Endothelial cell (in vitro differentiated cells): ENCODE measurements at regions not wholly inside any gene's neighbourhood (a gene's known extent, or its start where the extent isn't known, plus 50 kb on each side); places are given as distances from the start of the nearest gene placed in this dataset.

Experiments
- DNase-seq: peaks from one replicate; pipeline ENCODE4 v3.0.0; 2021; ENCODE audit warnings: low spot score
- H3K27ac Mint-ChIP-seq: one replicate; pipeline ENCODE4 v1.8.0; 2021; ENCODE audit warnings: mixed read lengths, inconsistent platforms; ENCODE audit not compliant: unreplicated experiment
- H3K27me3 Mint-ChIP-seq: one replicate; pipeline ENCODE4 v1.8.0; 2021; ENCODE audit warnings: mild to moderate bottlenecking, moderate library complexity, mixed read lengths, inconsistent platforms; ENCODE audit not compliant: unreplicated experiment
- H3K36me3 Mint-ChIP-seq: one replicate; pipeline ENCODE4 v1.8.0; 2021; ENCODE audit warnings: mild to moderate bottlenecking, low read depth, mixed read lengths, inconsistent platforms; ENCODE audit not compliant: unreplicated experiment
- H3K4me1 Mint-ChIP-seq: one replicate; pipeline ENCODE4 v1.8.0; 2021; ENCODE audit warnings: mild to moderate bottlenecking, mixed read lengths, inconsistent platforms; ENCODE audit not compliant: unreplicated experiment
- H3K4me3 Mint-ChIP-seq: one replicate; pipeline ENCODE4 v1.8.0; 2021; ENCODE audit warnings: mild to moderate bottlenecking, mixed read lengths, inconsistent platforms; ENCODE audit not compliant: unreplicated experiment
- H3K9me3 Mint-ChIP-seq: one replicate; pipeline ENCODE4 v1.8.0; 2021; ENCODE audit warnings: mixed read lengths, inconsistent platforms; ENCODE audit not compliant: unreplicated experiment
- TF ChIP-seq, protein P1 (sequence below): fragments of 200-600 bp; sonication (generic); IDR thresholded peaks from one replicate; pipeline ENCODE4 v1.5.0; 2021; ENCODE audit warnings: antibody characterized with exemption; ENCODE audit not compliant: unreplicated experiment

DNA sequence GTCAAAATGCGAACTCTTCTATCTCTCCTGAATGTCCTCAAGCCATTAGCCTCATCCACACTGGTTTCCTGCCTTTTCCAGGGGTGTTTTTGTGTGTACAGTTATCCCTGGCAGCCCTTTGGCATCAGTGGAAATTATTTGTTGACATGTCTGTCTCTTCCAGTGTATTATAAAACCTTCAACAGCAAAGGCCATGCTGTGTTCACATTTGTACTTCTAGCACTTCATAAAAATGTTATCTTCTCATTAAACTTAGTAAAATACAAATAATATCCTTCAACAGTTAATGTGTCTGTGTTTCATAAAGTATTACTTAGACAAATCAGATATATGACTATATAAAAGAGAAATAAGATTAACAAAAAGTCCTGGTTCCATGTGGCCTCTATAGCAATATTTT, 359.5 kb upstream of the ARGLU1 start:
- H3K27ac Mint-ChIP-seq = no peak overlapping the region
- H3K4me1 Mint-ChIP-seq = peaks cover 8% of the 10 kb centered on the region
- H3K9me3 Mint-ChIP-seq = no peaks in the 10 kb centered on the region
- TF ChIP-seq, protein P1, sequence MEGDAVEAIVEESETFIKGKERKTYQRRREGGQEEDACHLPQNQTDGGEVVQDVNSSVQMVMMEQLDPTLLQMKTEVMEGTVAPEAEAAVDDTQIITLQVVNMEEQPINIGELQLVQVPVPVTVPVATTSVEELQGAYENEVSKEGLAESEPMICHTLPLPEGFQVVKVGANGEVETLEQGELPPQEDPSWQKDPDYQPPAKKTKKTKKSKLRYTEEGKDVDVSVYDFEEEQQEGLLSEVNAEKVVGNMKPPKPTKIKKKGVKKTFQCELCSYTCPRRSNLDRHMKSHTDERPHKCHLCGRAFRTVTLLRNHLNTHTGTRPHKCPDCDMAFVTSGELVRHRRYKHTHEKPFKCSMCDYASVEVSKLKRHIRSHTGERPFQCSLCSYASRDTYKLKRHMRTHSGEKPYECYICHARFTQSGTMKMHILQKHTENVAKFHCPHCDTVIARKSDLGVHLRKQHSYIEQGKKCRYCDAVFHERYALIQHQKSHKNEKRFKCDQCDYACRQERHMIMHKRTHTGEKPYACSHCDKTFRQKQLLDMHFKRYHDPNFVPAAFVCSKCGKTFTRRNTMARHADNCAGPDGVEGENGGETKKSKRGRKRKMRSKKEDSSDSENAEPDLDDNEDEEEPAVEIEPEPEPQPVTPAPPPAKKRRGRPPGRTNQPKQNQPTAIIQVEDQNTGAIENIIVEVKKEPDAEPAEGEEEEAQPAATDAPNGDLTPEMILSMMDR = no peak
- H3K36me3 Mint-ChIP-seq = no peaks in the 10 kb centered on the region
- peaks cover 3% of the 10 kb centered on the region for H3K27me3 Mint-ChIP-seq
- H3K4me3 Mint-ChIP-seq = no peak overlapping the region
- DNase-seq = no peak

DNA sequence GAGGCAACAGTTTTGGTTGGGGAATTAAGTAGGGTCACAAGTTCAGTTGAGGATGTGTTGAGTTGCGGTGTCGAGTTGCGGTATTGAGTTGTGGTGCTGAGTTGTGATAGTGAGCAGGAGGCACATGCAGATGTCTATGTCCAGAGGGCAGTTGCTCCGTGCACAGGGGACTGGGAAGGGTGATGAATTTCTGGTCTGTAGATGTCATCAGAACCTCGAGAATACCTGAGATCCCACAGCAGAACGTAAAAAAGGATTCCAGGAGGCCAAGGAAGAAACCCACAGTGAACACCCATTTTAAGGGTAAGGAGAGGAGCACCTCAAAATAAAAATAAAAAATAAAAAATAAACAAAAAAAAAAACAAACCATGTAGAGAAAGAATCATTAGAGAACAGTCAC, 354.4 kb upstream of the ARGLU1 start:
- Mint-ChIP-seq H3K27ac (peak overlapping the region; percentile 36), H3K4me3 (no peak overlapping the region), H3K9me3 (no peaks in the 10 kb centered on the region), H3K36me3 (no peaks in the 10 kb centered on the region), H3K4me1 (peaks cover 44% of the 10 kb centered on the region), H3K27me3 (peaks cover 8% of the 10 kb centered on the region)
- DNase-seq = no peak
- TF ChIP-seq, protein P1 = no peak

DNA sequence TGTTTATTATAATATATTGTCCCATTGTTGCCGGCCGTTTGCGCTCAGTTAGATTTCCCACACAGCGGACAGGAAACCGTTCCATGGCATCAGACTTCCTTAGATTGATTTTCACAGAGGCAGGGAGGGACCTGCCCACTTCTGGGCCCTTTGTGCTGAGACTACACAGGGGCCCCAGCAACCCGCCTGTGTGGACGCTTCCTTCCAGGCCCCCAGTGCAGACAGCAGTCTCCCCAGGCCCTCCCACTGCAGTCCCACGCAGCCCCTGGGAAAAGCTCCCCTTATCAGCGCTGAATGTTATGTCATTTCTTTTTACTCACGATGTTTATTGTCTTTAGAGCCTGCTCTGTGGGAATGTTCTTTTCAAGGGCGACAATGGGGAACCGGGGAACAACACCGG, 351.7 kb upstream of the ARGLU1 start:
- Mint-ChIP-seq H3K27me3 (peaks cover 12% of the 10 kb centered on the region), H3K27ac (peak overlapping the region; percentile 99), H3K4me1 (peaks cover 64% of the 10 kb centered on the region), H3K9me3 (no peaks in the 10 kb centered on the region), H3K4me3 (peak overlapping the region; percentile 77), H3K36me3 (no peaks in the 10 kb centered on the region)
- DNase-seq = peak; percentile 78
- TF ChIP-seq, protein P1 = no peak

DNA sequence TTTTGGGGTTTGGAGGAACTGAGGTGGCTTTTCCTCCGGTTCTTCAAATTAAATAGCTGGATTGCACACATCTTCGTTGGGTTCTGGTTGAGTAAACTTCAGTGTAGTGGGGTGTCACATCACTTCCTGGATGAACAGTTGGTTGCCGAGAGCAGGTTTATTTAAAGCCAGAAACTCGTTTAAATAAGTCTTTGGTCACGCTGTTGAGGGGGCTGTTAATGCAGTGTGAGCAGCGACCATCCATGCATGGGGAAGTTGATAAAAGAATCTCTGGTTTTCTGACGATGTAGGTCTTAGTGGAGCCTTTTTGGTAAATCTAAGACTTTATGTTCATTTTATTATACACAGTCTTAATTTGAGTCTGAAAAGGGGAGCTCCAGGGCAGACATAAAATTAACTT, 351.2 kb upstream of the ARGLU1 start:
- peaks cover 12% of the 10 kb centered on the region for H3K27me3 Mint-ChIP-seq
- DNase-seq = peak; percentile 17
- peak overlapping the region; percentile 99 for H3K27ac Mint-ChIP-seq
- peak overlapping the region; percentile 77 for H3K4me3 Mint-ChIP-seq
- no peaks in the 10 kb centered on the region for H3K9me3 Mint-ChIP-seq
- TF ChIP-seq, protein P1 = no peak
- H3K36me3 Mint-ChIP-seq = no peaks in the 10 kb centered on the region
- peaks cover 64% of the 10 kb centered on the region for H3K4me1 Mint-ChIP-seq

DNA sequence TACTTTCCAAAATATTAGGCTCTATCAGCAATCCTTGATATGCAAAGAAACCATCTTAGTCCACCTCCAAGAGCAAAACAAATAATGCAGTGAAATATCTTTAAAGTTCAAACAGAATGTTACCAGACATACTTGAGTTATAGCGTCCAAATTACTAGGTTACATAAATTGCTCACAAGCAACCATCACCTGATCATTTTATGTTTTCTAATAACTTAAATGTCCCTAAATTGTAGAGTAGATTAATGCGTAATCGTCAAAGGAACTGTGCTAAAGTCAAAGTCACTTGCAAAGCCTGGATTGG, 350.6 kb upstream of the ARGLU1 start:
- H3K4me1 Mint-ChIP-seq = peaks cover 67% of the 10 kb centered on the region
- no peaks in the 10 kb centered on the region for H3K36me3 Mint-ChIP-seq
- H3K9me3 Mint-ChIP-seq = no peaks in the 10 kb centered on the region
- H3K4me3 Mint-ChIP-seq = peak overlapping the region; percentile 74
- TF ChIP-seq, protein P1 = no peak
- DNase-seq = no peak
- H3K27me3 Mint-ChIP-seq = peaks cover 11% of the 10 kb centered on the region
- H3K27ac Mint-ChIP-seq = peak overlapping the region; percentile 99
